Tibial artery (tissue), 4 donors: ENCODE measurements at regions not wholly inside any gene's neighbourhood (a gene's known extent, or its start where the extent isn't known, plus 50 kb on each side); places are given as distances from the start of the nearest gene placed in this dataset.

Experiments
- DNase-seq, 2 donors: peaks; one replicate each; pipeline ENCODE4 v3.0.0-alpha.2; 2019
- H3K27ac ChIP-seq, 2 donors: fragments of 200-600 bp; sonication (generic) in 1 of 2; 1 replicate in 1 of 2; 2 replicates in 1 of 2; pipeline ENCODE4 v1.5.1; 2018 to 2019; ENCODE audit warnings: mild to moderate bottlenecking in 1 of 2
- H3K27me3 ChIP-seq, 2 donors: fragments of 200-600 bp; sonication (generic) in 1 of 2; one replicate each; pipeline versions ENCODE4 v1.5.1 to v1.6.0; 2016 to 2019
- H3K36me3 ChIP-seq, 3 donors: fragments of 200-600 bp; sonication (generic) in 2 of 3; one replicate each; pipeline ENCODE4 v1.5.1; 2016 to 2019; ENCODE audit warnings: mild to moderate bottlenecking in 2 of 3
- H3K4me1 ChIP-seq, 4 donors: fragments of 200-600 bp; sonication (generic) in 2 of 4; 1 replicate in 3 of 4; 2 replicates in 1 of 4; pipeline ENCODE4 v1.5.1; 2016 to 2019
- H3K4me3 ChIP-seq, 2 donors: fragments of 200-600 bp; sonication (generic) in 1 of 2; 1 replicate in 1 of 2; 2 replicates in 1 of 2; pipeline ENCODE4 v1.5.1; 2018 to 2019; ENCODE audit warnings: mild to moderate bottlenecking in 2 of 2
- H3K9me3 ChIP-seq, 3 donors: fragments of 200-600 bp; sonication (generic) in 1 of 3; one replicate each; pipeline ENCODE4 v1.5.1; 2016 to 2019
- intact Hi-C: fragments of 100-400 bp; cut with DNase I; formaldehyde crosslinking; loops from one replicate; pipeline ENCODE4 v1.15.0; 2023; ENCODE audit warnings: low total_unique reads
- TF ChIP-seq, protein P1 (sequence below), 2 experiments: fragments of 200-600 bp in 1 of 2; fragments of 450-650 bp in 1 of 2; IDR thresholded peaks; one replicate each; pipeline ENCODE4 v1.5.1; 2017 to 2019; ENCODE audit warnings: antibody characterized with exemption in 2 of 2, mild to moderate bottlenecking in 1 of 2, moderate library complexity in 1 of 2

DNA sequence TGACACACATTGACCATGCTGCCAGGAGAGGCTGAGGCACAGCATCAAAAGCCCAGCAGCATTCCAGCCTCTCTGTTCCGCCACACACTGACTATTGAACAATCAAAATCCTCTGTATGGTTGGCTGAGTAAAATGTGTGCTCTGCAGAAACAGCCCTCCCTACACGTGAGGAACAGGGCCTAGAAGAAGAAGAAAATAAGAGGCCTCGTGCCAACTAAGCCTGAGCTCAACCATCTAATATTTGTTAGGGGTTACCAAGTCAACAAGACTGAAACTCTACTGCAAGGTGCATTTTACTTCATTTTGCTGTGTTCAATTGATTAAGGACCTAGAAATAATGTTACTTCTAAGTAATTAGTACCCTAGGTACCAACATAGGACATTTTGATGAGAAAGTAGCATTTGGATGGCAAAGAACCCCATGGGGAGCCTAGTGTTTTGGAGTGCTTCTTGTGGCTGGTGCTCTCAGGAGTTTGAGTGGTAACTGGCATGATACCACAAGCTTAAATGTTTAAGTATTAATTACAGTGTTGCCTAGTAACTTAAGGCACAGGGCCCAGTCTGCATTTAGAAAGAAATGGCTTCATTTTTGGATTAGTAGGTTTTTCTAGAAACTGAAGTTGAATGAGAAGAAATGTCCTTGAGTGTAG is 146.6 kb upstream of the PLN start:
- Histone ChIP-seq H3K27ac (peak overlapping the region; percentile 3 to 27), H3K9me3 (no peaks in the 10 kb centered on the region), H3K4me3 (no peak overlapping the region), H3K27me3 (no peaks in the 10 kb centered on the region), H3K4me1 (peaks cover 0 to 31% (median 8%) of the 10 kb centered on the region in 4 donors), H3K36me3 (no peaks in the 10 kb centered on the region)
- intact Hi-C loops: no loop called here
- TF ChIP-seq, protein P1, sequence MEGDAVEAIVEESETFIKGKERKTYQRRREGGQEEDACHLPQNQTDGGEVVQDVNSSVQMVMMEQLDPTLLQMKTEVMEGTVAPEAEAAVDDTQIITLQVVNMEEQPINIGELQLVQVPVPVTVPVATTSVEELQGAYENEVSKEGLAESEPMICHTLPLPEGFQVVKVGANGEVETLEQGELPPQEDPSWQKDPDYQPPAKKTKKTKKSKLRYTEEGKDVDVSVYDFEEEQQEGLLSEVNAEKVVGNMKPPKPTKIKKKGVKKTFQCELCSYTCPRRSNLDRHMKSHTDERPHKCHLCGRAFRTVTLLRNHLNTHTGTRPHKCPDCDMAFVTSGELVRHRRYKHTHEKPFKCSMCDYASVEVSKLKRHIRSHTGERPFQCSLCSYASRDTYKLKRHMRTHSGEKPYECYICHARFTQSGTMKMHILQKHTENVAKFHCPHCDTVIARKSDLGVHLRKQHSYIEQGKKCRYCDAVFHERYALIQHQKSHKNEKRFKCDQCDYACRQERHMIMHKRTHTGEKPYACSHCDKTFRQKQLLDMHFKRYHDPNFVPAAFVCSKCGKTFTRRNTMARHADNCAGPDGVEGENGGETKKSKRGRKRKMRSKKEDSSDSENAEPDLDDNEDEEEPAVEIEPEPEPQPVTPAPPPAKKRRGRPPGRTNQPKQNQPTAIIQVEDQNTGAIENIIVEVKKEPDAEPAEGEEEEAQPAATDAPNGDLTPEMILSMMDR (IDR thresholded peaks at IDR 0.05): no peak
- no peak for DNase-seq

DNA sequence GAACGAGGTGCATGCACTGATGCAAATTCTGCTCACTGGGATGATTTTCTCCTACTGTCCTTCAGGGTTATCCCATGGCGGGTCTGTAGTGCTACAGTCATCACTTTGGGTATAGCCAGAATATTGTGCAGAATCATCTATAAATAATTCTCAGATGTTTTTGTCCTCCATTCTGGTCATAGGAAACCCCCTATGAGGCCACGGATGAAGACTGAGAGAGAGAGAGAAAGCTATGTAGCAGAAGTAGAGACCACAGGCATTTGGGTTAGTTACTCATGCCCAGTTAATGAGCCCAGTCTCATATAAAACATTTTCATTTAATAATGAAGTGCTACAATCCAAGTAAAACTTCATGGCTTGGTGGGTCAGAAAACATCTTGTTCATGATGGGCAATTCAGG is 145.1 kb upstream of the PLN start:
- intact Hi-C loops: no loop called here
- H3K27ac ChIP-seq: no peak overlapping the region
- H3K4me1 ChIP-seq: peaks cover 0 to 23% (median 3%) of the 10 kb centered on the region in 4 donors
- DNase-seq: no peak
- H3K27me3 ChIP-seq: no peaks in the 10 kb centered on the region
- H3K9me3 ChIP-seq: no peaks in the 10 kb centered on the region
- no peaks in the 10 kb centered on the region for H3K36me3 ChIP-seq
- TF ChIP-seq, protein P1 (IDR thresholded peaks at IDR 0.05): no peak
- no peak overlapping the region for H3K4me3 ChIP-seq

DNA sequence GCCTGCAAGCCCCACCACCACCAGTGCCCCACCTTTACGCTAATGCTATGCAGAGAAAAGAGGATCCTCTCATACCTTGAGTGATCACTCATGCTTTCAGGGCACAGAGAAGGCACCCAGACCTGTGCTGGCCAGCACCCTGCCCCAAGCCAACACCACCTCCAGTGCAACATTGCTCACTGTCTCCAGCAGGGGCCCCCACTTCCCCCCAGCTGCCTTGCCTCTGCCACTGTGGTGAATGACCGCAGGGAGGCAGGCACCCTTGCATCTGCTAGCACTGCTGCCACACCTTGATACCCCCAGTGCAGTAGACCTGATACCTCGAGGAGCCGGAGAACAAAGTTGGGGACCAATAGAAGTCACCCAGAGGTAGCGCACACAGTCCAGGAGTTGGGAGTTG is 139.2 kb upstream of the PLN start:
- no peak for DNase-seq
- H3K27ac ChIP-seq: no peak overlapping the region
- no peaks in the 10 kb centered on the region for H3K4me1 ChIP-seq
- H3K9me3 ChIP-seq: no peaks in the 10 kb centered on the region
- no peaks in the 10 kb centered on the region for H3K36me3 ChIP-seq
- intact Hi-C loops: no loop called here
- no peaks in the 10 kb centered on the region for H3K27me3 ChIP-seq
- no peak overlapping the region for H3K4me3 ChIP-seq
- TF ChIP-seq, protein P1 (IDR thresholded peaks at IDR 0.05): no peak

DNA sequence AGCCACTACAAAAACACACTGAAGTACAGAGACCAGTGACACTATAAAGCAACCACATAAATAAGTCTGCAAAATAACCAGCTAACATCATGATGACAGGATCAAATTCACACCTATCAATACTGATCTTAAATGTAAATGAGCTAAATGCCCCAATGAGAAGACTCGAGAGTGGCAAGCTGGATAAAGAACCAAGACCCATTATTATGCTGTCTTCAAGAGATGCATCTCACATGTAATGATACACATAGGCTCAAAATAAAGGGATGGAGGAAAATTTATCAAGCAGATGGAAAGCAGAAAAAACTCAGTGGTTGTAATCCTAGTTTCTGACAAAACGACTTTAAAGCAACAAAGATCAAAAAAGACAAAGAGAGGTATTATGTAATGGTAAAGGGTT is 138.1 kb upstream of the PLN start:
- intact Hi-C loops: no loop called here
- no peak for DNase-seq
- Histone ChIP-seq H3K36me3 (no peaks in the 10 kb centered on the region), H3K27me3 (no peaks in the 10 kb centered on the region), H3K4me3 (no peak overlapping the region), H3K9me3 (no peaks in the 10 kb centered on the region), H3K4me1 (no peaks in the 10 kb centered on the region), H3K27ac (no peak overlapping the region)
- TF ChIP-seq, protein P1 (IDR thresholded peaks at IDR 0.05): no peak
